ENCODE measurements at regions not wholly inside any gene's neighbourhood (a gene's known extent, or its start where the extent isn't known, plus 50 kb on each side); places are given as distances from the start of the nearest gene placed in this dataset.
"Not testable (repeated sequence)": the region's sequence is repeated elsewhere in the genome, so short reads cannot be mapped to it uniquely, and the experiment has no call there.

- no peak for TF ChIP-seq EZH2phosphoT487 (IDR thresholded peaks at IDR 0.05; ENCODE audit: low read depth, severe bottlenecking, unreplicated experiment)
- TF ChIP-seq EZH2 (IDR thresholded peaks at IDR 0.05; ENCODE audit: borderline replicate concordance) = no peak
- TF ChIP-seq, protein P1, sequence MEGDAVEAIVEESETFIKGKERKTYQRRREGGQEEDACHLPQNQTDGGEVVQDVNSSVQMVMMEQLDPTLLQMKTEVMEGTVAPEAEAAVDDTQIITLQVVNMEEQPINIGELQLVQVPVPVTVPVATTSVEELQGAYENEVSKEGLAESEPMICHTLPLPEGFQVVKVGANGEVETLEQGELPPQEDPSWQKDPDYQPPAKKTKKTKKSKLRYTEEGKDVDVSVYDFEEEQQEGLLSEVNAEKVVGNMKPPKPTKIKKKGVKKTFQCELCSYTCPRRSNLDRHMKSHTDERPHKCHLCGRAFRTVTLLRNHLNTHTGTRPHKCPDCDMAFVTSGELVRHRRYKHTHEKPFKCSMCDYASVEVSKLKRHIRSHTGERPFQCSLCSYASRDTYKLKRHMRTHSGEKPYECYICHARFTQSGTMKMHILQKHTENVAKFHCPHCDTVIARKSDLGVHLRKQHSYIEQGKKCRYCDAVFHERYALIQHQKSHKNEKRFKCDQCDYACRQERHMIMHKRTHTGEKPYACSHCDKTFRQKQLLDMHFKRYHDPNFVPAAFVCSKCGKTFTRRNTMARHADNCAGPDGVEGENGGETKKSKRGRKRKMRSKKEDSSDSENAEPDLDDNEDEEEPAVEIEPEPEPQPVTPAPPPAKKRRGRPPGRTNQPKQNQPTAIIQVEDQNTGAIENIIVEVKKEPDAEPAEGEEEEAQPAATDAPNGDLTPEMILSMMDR (IDR thresholded peaks at IDR 0.05; ENCODE audit: poor library complexity) = no peak
- H3K9me2 ChIP-seq (replicated peaks; ENCODE audit: insufficient read depth) = no peaks in the 10 kb centered on the region
- no peak overlapping the region for H2AFZ ChIP-seq
- no peak overlapping the region for H3K4me2 ChIP-seq
- no peak for DNase-seq (ENCODE audit: low spot score)
- no peaks in the 10 kb centered on the region for H3K27me3 ChIP-seq
- WGBS (ENCODE audit: low lambda C conversion rate, missing lambda C conversion rate) = 89% methylated on average over 6 of the region's 6 CpGs
- no peaks in the 10 kb centered on the region for H3K9me3 ChIP-seq (ENCODE audit: low read depth)
- H3K79me2 ChIP-seq = no peaks in the 10 kb centered on the region
- H3K36me3 ChIP-seq (replicated peaks; ENCODE audit: insufficient read depth, low read depth) = no peaks in the 10 kb centered on the region
- no peaks in the 10 kb centered on the region for H4K20me1 ChIP-seq (ENCODE audit: insufficient read depth, poor library complexity, severe bottlenecking)
- H3K4me1 ChIP-seq (ENCODE audit: insufficient read depth) = no peaks in the 10 kb centered on the region
- H3K4me3 ChIP-seq = no peak overlapping the region
- H3K27ac ChIP-seq = no peak overlapping the region
Measured at GRCh38 chrX:55924574-55924973, 207.0 kb downstream of the RRAGB start.

GRCh38 chrX:55928529-55928928 is 211.0 kb downstream of the RRAGB start:
- not testable (repeated sequence) for H4K20me1 ChIP-seq (ENCODE audit: insufficient read depth, poor library complexity, severe bottlenecking); H3K27me3 ChIP-seq; H3K4me3 ChIP-seq; H3K27ac ChIP-seq; H3K4me1 ChIP-seq (ENCODE audit: insufficient read depth); H3K36me3 ChIP-seq (replicated peaks; ENCODE audit: insufficient read depth, low read depth); H3K4me2 ChIP-seq; DNase-seq (ENCODE audit: low spot score); H3K79me2 ChIP-seq; H3K9me2 ChIP-seq (replicated peaks; ENCODE audit: insufficient read depth); H3K9me3 ChIP-seq (ENCODE audit: low read depth); H2AFZ ChIP-seq
